WERI-Rb-1 (cell line): ENCODE measurements at regions not wholly inside any gene's neighbourhood (a gene's known extent, or its start where the extent isn't known, plus 50 kb on each side); places are given as distances from the start of the nearest gene placed in this dataset.

ENCODE experiments used
- DNase-seq: peaks from one replicate; pipeline ENCODE4 v3.0.0-alpha.2; 2020
- H3K27ac ChIP-seq: fragments of 250-450 bp; sonication (Bioruptor Pico); 2 replicates; pipeline ENCODE4 v1.5.1; 2020; ENCODE audit warnings: mild to moderate bottlenecking, moderate library complexity
- H3K27me3 ChIP-seq: fragments of 250-450 bp; sonication (Bioruptor Pico); 2 replicates; pipeline ENCODE4 v1.5.1; 2021; ENCODE audit warnings: mild to moderate bottlenecking, low read depth, moderate library complexity; ENCODE audit not compliant: insufficient read depth, severe bottlenecking
- H3K36me3 ChIP-seq: fragments of 250-450 bp; sonication (Bioruptor Pico); 2 replicates; pipeline ENCODE4 v1.5.1; 2020; ENCODE audit warnings: mild to moderate bottlenecking, moderate library complexity
- H3K4me3 ChIP-seq: 2 replicates; pipeline ENCODE4 v1.5.1; 2011; ENCODE audit warnings: low read depth, mild to moderate bottlenecking, control low read depth, low read length
- H3K9me3 ChIP-seq: fragments of 250-450 bp; sonication (Bioruptor Pico); 2 replicates; pipeline ENCODE4 v1.5.1; 2021; ENCODE audit warnings: mild to moderate bottlenecking, moderate library complexity; ENCODE audit not compliant: severe bottlenecking
- TF ChIP-seq, protein P1 (sequence below): IDR thresholded peaks from 2 replicates; pipeline ENCODE4 v1.5.1; 2011; ENCODE audit warnings: low read depth, mild to moderate bottlenecking, control low read depth, inconsistent platforms, low read length

GRCh38 chr20:7692478-7692877 is 247.8 kb downstream of the HAO1 start:
- Histone ChIP-seq H3K4me3 (no peak overlapping the region), H3K36me3 (no peaks in the 10 kb centered on the region), H3K27ac (no peak overlapping the region), H3K27me3 (no peaks in the 10 kb centered on the region), H3K9me3 (no peaks in the 10 kb centered on the region)
- no peak for DNase-seq
- TF ChIP-seq, protein P1, sequence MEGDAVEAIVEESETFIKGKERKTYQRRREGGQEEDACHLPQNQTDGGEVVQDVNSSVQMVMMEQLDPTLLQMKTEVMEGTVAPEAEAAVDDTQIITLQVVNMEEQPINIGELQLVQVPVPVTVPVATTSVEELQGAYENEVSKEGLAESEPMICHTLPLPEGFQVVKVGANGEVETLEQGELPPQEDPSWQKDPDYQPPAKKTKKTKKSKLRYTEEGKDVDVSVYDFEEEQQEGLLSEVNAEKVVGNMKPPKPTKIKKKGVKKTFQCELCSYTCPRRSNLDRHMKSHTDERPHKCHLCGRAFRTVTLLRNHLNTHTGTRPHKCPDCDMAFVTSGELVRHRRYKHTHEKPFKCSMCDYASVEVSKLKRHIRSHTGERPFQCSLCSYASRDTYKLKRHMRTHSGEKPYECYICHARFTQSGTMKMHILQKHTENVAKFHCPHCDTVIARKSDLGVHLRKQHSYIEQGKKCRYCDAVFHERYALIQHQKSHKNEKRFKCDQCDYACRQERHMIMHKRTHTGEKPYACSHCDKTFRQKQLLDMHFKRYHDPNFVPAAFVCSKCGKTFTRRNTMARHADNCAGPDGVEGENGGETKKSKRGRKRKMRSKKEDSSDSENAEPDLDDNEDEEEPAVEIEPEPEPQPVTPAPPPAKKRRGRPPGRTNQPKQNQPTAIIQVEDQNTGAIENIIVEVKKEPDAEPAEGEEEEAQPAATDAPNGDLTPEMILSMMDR = no peak

GRCh38 chr20:7693761-7694160 is 246.5 kb downstream of the HAO1 start:
- TF ChIP-seq, protein P1 = no peak
- no peak for DNase-seq
- H3K4me3 ChIP-seq = no peak overlapping the region
- H3K27me3 ChIP-seq = no peaks in the 10 kb centered on the region
- no peak overlapping the region for H3K27ac ChIP-seq
- no peaks in the 10 kb centered on the region for H3K9me3 ChIP-seq
- no peaks in the 10 kb centered on the region for H3K36me3 ChIP-seq

- Histone ChIP-seq H3K4me3 (no peak overlapping the region), H3K27ac (no peak overlapping the region), H3K27me3 (no peaks in the 10 kb centered on the region), H3K36me3 (no peaks in the 10 kb centered on the region), H3K9me3 (no peaks in the 10 kb centered on the region)
- no peak for DNase-seq
- TF ChIP-seq, protein P1 = no peak
Measured at GRCh38 chr20:7695051-7695495, 245.2 kb downstream of the HAO1 start.

DNA sequence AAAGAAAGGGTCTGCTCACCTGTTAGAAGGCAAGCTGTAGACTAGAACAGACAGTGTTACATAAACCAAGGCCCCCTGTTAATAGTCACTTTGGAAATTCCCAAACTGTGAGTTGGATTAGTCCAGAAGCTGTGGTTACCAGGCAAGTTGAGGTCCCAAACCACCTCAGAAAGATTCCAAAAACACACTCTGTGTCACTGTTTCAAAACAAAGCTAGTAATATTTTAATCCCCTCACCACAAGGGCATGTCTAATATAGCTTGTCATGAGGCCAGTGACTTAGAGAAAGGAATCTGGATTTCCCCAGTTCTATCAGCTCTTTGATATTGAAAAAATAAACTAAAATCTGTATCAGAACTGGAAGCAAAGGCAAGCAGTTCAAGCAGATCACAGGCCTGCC is 244.6 kb downstream of the HAO1 start:
- Histone ChIP-seq H3K4me3 (no peak overlapping the region), H3K27ac (no peak overlapping the region), H3K36me3 (no peaks in the 10 kb centered on the region), H3K27me3 (no peaks in the 10 kb centered on the region), H3K9me3 (no peaks in the 10 kb centered on the region)
- DNase-seq = no peak
- TF ChIP-seq, protein P1 = no peak

GRCh38 chr20:7696311-7696710 is 243.9 kb downstream of the HAO1 start:
- H3K27ac ChIP-seq = no peak overlapping the region
- TF ChIP-seq, protein P1 = no peak
- no peaks in the 10 kb centered on the region for H3K9me3 ChIP-seq
- H3K27me3 ChIP-seq = no peaks in the 10 kb centered on the region
- no peak for DNase-seq
- H3K36me3 ChIP-seq = no peaks in the 10 kb centered on the region
- no peak overlapping the region for H3K4me3 ChIP-seq

DNA sequence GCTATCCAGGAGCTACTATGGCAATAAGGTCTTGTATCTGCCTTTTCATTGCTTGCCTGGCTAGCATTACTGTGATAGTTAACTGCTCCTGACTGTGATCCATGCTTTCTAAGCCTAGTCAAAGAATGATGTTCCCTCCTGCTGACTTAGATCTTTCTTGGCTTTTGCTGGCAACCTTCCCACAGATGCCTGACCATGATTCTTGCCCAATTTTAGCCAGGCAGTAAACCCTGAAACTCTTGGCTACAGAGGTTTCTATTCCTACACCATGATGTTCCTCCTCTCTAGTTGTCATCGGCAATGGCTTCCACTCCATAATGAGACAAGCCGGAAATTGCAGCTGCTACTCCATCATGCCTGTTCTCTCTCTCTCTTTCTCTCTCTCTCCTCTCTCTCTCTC is 238.1 kb downstream of the HAO1 start:
- Histone ChIP-seq H3K27me3 (no peaks in the 10 kb centered on the region), H3K27ac (no peak overlapping the region), H3K36me3 (no peaks in the 10 kb centered on the region), H3K4me3 (no peak overlapping the region), H3K9me3 (no peaks in the 10 kb centered on the region)
- DNase-seq = no peak
- TF ChIP-seq, protein P1 = no peak
